Colon (tissue), 2 donors: ENCODE measurements at regions not wholly inside any gene's neighbourhood (a gene's known extent, or its start where the extent isn't known, plus 50 kb on each side); places are given as distances from the start of the nearest gene placed in this dataset.
"Not testable (repeated sequence)": the region's sequence is repeated elsewhere in the genome, so short reads cannot be mapped to it uniquely, and the experiment has no call there.

Experiments
- FAIRE-seq: peaks from 2 replicates; lab custom pipeline; 2012; peaks lifted over from hg19 to GRCh38; lab: Jason Lieb, UNC
- donor health status: control.
- donor health status: control.

DNA sequence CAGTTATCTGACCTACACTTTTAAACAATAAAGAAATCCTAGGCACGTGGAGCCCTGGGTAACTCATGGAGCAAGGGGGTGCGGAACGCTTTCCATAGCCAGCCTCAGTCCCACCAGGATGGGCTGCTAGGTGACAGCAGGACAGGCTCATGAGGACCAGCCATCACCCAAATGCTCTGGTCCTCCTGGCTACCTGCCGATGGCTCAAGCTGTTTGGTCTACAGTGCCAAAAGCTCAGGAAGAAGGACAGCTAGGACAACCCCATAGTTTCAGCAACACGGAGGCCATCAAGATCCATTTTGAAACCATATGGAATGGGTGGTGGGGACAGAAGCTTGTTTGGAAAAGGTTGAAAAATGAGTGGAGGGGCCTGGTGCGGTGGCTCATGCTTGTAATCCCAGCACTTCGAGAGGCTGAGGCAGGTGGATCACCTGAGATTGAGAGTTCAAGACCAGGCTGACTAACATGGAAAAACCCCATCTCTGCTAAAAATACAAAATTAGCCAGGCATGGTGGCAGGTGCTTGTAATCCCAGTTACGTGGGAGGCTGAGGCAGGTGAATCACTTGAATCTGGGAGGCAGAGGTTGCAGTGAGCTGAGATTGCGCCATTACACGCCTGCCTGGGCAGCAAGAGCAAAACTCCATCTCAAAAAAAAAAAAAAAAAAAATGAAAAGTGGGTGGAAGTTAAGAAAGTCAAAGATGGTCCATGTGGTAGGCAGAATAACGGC is 93.7 kb upstream of the ALDH3B2 start:
- FAIRE-seq, result not testable (repeated sequence)

DNA sequence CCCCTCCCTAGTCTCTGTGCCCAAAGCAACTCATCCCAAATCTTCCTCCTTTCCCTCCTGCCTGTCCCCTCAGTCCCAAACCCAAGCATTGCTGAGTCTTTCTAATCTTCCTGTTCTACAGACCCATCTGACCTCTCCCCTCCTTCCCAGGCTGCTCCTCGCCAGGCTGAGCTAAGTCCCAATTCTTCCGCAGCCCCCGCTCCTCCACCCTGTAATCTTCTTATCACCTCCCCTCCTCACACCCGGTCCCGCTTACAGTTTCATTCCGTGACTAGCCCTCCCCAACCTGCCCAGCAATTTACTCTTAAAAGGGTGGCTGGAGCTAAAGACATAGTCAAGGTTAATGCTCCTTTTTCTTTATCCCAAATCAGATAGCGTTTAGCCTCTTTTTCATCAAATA is 86.8 kb upstream of the ALDH3B2 start:
- not testable (repeated sequence) for FAIRE-seq

DNA sequence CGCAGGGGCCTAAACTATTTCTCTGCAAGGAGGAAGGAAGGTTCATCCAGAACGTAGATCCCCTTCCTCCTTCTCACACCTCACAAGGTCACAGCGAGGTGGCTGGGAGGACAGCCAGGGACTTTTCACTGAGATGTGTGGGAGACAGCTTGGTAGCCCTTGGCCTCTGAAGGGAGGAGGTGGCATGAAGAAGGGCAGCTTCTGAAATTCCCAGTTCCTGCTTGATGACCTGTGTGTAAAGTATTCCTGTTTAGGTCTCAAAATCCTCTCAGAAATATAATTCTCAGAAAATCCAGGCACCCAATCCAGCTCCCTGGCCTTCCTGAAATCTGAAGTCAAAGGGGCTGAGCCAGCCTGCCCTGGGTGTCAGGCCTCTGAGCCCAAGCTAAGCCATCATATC is 84.9 kb upstream of the ALDH3B2 start:
- not testable (repeated sequence) for FAIRE-seq

DNA sequence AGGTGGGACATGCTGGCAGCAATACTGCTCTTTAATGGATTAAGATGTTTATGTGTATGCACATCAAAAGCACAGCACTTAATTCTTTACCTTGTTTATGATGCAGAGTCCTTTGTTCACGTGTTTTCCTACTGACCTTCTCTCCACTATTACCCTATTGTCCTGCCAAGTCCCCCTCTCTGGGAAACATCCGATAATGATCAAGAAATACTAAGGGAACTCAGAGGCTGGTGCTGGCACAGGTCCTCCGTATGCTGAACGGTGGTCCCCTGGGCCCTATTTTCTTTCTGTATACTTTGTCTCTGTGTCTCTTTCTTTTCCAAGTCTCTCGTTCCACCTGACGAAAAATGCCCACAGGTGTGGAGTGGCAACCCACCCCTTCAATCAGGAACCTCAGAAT is 84.0 kb upstream of the ALDH3B2 start:
- FAIRE-seq, result not testable (repeated sequence)

DNA sequence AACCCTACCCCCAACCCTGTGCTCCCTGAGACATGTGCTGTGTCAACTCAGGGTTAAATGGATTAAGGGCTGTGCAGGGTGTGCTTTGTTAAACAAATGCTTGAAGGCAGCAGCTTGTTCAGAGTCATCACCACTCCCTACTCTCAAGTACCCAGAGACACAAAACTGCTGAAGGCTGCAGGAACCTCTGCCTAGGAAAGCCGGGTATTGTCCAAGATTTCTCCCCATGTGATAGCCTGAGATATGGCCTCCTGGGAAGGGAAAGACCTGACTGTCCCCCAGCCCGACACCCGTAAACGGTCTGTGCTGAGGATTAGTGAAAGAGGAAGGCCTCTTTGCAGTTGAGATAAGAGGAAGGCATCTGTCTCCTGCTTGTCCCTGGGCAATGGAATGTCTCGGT is 83.6 kb upstream of the ALDH3B2 start:
- not testable (repeated sequence) for FAIRE-seq

DNA sequence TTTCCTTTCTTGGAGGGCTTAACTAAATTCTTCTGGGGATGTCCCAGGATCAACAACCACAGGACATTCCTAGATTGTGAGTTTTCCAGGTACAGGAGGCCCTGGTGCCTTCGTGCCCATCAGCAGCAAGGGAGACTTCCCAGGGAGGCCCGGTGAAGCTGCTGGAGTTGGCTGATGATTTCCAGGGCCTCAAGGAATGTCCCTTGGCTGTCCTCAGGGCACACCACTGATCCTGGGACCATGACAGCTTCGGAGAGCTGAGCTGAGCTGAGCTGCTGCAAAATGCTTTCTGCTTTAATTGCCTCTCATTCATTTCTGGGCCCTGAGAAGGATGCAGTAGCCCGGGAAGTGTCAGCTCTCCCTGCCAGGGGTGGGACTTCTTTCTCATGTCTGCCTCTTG is 79.4 kb upstream of the ALDH3B2 start:
- FAIRE-seq, result not testable (repeated sequence)

DNA sequence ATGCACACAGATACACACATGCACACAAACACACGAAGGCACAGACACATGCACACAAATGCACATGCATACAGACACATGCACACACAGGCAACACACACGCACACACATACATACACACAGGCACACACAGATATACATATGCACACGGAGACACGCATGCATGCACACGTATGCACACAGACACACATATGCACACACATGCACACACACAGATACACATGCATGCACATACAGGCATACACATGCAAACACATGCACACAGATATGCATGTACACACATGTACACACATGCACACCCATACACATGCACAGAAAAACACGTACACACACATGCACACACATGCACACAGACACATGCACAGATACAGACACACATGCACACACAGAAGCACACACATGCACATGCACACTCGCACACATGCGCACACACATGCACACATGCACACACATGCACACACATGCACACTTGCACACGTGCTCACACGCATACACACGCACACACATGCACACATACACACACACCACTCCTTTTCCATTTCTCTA is 70.8 kb upstream of the ALDH3B2 start:
- FAIRE-seq, result no peak

DNA sequence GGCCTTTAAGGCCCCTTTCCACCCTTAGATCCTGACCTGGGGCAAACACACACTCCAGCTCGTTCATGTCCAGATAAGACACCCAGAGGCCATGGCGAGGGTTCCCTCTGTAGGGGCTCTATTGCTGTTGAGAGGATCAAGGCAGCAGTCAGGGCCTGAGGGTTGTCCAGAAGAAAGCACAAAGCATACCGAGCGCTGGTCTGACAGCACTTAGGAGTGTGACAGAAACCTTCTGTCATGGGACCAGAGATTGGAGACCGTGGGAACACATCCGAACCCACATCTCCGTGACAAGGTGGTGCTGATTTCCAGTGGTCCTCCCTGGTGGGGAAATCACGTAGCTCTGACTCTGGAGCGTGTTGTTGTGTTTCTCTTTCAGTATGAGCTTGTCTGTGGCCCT is 69.8 kb upstream of the ALDH3B2 start:
- FAIRE-seq, result not testable (repeated sequence)

DNA sequence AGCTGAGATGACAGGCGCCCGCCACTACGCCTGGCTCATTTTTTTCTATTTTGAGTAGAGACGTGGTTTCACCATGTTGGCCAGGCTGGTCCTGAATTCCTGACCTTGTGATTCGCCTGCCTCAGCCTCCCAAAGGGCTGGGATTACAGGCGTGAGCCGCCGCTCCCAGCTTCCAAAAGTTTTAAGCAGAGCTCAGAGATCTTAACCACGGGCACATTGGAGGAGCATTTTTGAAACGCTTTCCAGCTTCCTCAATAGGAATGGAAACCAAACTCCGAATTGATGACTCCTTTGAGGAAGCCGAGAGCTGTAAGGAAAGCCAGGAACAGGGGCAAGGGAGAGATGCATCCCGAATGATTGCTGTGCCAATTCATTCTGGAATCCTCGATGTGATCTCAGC is 63.8 kb upstream of the ALDH3B2 start:
- FAIRE-seq, result not testable (repeated sequence)

DNA sequence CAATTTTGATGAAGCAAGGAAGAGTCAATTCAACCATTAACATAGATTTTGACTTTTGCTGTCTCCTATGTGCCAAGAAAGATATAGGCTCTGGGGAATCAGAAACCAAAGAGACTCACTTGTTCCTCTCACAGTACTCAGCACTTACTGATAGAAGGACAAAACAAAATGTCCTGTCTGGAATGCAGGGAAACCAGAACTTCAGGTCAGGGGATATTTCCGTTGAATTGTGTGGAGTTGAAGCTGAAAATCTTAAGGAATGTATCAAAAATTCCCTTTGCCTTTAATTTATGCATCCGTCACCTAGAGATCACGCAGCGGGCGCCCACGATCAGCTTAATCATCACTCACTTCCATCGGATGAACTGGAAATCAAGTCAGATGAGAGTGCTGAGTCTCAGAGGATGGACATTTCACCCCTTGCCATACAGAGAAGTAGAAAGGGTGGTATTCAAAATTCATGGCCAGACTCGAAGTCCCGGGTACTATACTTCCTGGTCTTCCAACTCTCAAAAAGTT is 63.2 kb upstream of the ALDH3B2 start:
- not testable (repeated sequence) for FAIRE-seq

DNA sequence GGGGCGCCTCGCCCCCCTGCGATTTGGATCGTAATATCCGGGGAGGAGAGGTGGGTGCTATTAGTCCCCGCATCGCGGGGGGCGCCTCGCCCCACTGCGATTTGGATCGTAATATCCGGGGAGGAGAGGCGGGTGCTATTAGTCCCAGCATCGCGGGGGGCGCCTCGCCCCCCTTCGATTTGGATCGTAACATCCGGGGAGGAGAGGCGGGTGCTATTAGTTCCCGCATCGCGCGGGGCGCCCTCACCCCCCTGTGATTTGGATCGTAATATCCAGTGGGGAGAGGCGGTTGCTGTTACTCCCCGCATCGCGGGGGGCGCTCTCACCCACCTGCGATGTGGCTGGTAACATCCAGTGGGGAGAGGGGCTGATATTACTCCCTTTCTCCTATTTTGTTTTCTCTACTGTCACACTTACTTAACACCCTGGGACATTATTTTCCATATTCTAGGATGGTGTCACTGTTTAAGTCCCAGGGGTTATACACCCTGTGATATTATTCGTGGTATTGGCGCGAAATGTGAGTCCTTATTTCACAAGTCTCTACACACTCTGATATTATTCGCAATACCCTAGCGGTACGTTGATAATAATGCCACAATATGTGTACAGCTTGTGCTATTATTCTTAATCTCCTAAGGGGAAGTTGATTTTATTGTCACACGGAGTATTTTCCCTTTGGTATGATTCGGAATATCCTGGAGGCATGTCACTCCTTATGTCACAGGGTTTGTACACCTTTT is 57.8 kb upstream of the ALDH3B2 start:
- no peak for FAIRE-seq

DNA sequence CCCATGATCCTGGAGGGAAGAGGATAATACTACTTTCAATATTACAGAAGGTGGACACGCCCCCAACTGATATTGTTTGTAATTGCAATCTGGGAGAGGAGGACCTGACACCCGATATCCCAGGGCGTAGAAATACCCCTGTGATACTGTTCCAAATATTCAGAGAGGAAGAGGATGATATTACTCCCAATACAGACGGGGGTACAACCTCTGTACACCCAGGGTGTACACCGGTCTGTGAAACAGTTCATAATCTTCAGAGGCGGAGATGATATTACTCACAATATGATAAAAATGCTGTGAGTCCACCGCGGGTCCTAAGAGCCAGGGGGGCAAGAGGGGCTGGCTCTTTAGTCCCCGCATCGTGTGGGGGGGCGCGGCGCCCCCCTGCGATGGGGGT is 57.2 kb upstream of the ALDH3B2 start:
- FAIRE-seq, result no peak

DNA sequence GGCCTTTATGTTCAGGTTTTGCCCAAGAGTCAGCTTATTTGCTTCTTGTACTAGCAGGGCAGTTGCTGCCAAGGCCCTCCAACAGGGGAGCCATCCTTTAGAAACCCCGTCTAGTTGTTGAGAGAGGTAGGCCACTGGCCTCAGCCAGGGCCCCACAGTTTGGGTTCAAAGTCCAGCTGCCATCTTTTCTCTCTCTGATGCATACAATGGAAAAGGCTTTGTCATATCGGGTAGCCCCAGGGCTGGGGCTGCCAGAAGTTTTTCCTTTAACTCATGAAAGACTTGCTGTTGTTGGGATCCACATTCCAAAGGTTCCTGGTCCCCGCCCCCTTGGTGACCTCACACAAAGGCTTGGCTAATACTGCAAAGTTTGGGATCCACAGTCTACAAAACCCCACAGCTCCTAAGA is 53.7 kb upstream of the ALDH3B2 start:
- FAIRE-seq, result not testable (repeated sequence)

DNA sequence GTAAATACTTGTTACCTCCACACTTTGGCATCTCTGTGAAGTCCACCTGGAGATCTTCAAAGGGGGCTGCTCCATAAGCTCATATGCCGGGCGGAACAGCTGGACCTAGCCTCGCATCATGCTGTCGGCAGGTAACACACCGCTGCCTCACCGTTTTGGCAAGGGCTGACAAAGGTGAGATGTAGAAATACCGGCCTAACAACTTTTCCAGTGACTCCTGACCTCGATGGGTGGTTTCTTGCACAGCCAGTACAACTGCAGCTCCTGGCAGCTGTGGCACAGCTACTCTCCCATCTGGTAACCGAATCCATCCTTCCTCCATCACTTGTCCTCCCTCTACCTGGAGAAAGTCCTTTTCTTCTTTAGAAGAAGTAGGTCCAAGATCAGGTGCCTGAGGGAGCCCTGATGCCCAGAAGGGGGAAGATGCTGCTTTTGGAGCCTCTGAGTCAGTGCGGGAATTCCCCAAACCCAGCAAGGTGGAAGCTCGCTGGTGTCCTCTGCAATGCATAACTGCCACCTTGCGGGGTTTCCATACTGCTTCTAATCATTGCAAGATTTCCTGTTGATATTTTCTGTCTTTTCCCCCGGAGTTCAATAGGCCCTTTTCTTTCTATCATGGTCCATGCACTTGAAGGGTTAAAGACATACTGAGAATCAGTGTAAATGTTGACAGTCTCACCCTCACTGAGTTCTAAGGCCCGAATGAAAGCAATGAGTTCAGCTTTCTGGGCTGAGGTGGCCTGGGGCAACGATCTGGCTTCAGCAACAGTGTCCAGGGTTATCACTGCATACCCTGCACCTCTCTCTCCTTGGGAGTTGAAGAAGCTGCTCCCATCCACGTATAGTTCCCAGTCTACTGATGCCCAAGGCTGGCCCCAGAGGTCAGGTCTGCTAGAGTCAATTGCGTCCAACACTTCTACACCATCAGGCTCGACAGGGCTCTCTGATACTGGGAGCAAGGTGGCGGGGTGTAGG is 52.9 kb upstream of the ALDH3B2 start:
- FAIRE-seq, result not testable (repeated sequence)
